ENCODE measurements at regions not wholly inside any gene's neighbourhood (a gene's known extent, or its start where the extent isn't known, plus 50 kb on each side); places are given as distances from the start of the nearest gene placed in this dataset.

- ChIA-PET POLR2A (no interaction called here), CTCF (no interaction called here), RAD21 (ENCODE audit: low non-redundant PET in 1 of 2, low total read pairs in 2 of 2, uncharacterized antibody in 2 of 2, unreplicated experiment in 2 of 2) (no interaction called here)
- Histone ChIP-seq H4K20me1 (ENCODE audit: insufficient read depth) (no peaks in the 10 kb centered on the region), H3K9me3 (ENCODE audit: control insufficient read depth in 1 of 2, insufficient read depth in 1 of 2, low read depth in 1 of 2, low read length in 2 of 2) (no peaks in the 10 kb centered on the region), H3K27ac (ENCODE audit: low read depth, low read length) (no peak overlapping the region), H3K79me2 (ENCODE audit: insufficient read depth, low read length) (no peaks in the 10 kb centered on the region), H3K9ac (ENCODE audit: low read length) (no peak overlapping the region), H3K27me3 (ENCODE audit: insufficient read depth, low read length) (no peaks in the 10 kb centered on the region), H3K4me3 (replicated peaks in 1 of 2; ENCODE audit: low read depth in 1 of 2, low read length in 2 of 2) (no peak overlapping the region), H3K9me2 (ENCODE audit: insufficient read depth) (no peaks in the 10 kb centered on the region), H3K36me3 (ENCODE audit: control insufficient read depth in 1 of 2, insufficient read depth in 2 of 2, low read length in 2 of 2) (no peaks in the 10 kb centered on the region), H3K4me2 (ENCODE audit: low read length) (no peak overlapping the region), H3K4me1 (ENCODE audit: control insufficient read depth in 1 of 2, insufficient read depth in 2 of 2, low read length in 2 of 2) (no peaks in the 10 kb centered on the region), H2AFZ (ENCODE audit: low read depth, low read length, poor library complexity, severe bottlenecking) (no peak overlapping the region)
- intact Hi-C loops (cut with micrococcal nuclease): no loop called here
- no peak for TF ChIP-seq CBX3 (IDR thresholded peaks at IDR 0.05; ENCODE audit: low read depth)
- TF ChIP-seq EGR1 (IDR thresholded peaks at IDR 0.05; ENCODE audit: low read depth): no peak
- no peak for TF ChIP-seq SIN3A (IDR thresholded peaks at IDR 0.05; ENCODE audit: low read depth)
- TF ChIP-seq SRF (IDR thresholded peaks at IDR 0.05; ENCODE audit: low read depth): no peak
- no peak for TF ChIP-seq ZNF274 (IDR thresholded peaks at IDR 0.05; ENCODE audit: low read depth, low read length)
- TF ChIP-seq FOSL1 (IDR thresholded peaks at IDR 0.05; ENCODE audit: low read depth): no peak
- no peak for TF ChIP-seq TCF7L2 (IDR thresholded peaks at IDR 0.05; ENCODE audit: borderline replicate concordance, extremely low read depth, insufficient read depth, insufficient read length)
- TF ChIP-seq JUND (IDR thresholded peaks at IDR 0.05): no peak
- TF ChIP-seq YY1 (IDR thresholded peaks at IDR 0.05; ENCODE audit: extremely low read depth, insufficient replicate concordance, low read depth, low read length): no peak
- TF ChIP-seq MAX (IDR thresholded peaks at IDR 0.05): no peak
- TF ChIP-seq SP1 (IDR thresholded peaks at IDR 0.05; ENCODE audit: low read depth): no peak
- TF ChIP-seq EZH2phosphoT487 (IDR thresholded peaks at IDR 0.05; ENCODE audit: borderline replicate concordance): no peak
- TF ChIP-seq CTCF (IDR thresholded peaks at IDR 0.05 in 2 of 3, conservative IDR thresholded peaks at IDR 0.05 in 1 of 3; ENCODE audit: borderline replicate concordance in 1 of 3, insufficient read depth in 1 of 3, low read depth in 2 of 3, low read length in 2 of 3): no peak
- no peak for TF ChIP-seq POLR2AphosphoS5 (IDR thresholded peaks at IDR 0.05; ENCODE audit: low read depth, low read length)
- no peak for TF ChIP-seq REST (IDR thresholded peaks at IDR 0.05; ENCODE audit: low read depth)
- no peak for DNase-seq (ENCODE audit: low read depth, low spot score)
- no peak for ATAC-seq
- BruUV-seq (replicated peaks): no TSS peak
These were observed 2121.5 kb upstream of the AGA start for GRCh38 chr4:179563741-179564140.

Measured in HCT116 (cell line).